PC-3 (cell line): ENCODE measurements at regions not wholly inside any gene's neighbourhood (a gene's known extent, or its start where the extent isn't known, plus 50 kb on each side); places are given as distances from the start of the nearest gene placed in this dataset.
"Not testable (repeated sequence)": the region's sequence is repeated elsewhere in the genome, so short reads cannot be mapped to it uniquely, and the experiment has no call there.

ENCODE experiments used
- EZH2 ChIP-seq: fragments of 300-600 bp; sonication (generic); IDR thresholded peaks from one replicate; pipeline ENCODE4 v1.6.1; 2017; ENCODE audit warnings: antibody characterized with exemption, mild to moderate bottlenecking, low read length; ENCODE audit not compliant: unreplicated experiment
- TF ChIP-seq, protein P1 (sequence below): fragments of 300-600 bp; sonication (generic); conservative IDR thresholded peaks from 2 replicates; pipeline ENCODE4 v1.5.1; 2017; ENCODE audit warnings: antibody characterized with exemption, low read depth, mild to moderate bottlenecking, low read length

DNA sequence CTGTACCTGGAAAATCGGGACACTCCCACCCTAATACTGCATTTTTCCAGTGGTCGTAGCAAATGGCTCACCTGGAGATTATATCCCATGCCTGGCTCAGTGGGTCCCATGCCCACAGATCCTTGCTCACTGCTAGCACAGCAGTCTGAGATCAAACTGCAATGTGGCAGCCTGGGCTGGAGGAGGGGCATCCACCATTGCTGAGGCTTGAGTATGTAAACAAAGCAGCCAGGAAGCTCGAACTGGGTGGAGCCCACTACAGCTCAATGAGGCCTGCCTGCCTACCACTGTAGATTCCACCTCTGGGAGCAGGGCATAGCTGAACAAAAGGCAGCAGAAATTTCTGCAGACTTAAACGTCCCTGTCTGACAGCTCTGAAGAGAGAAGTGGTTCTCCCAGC lies 213.6 kb upstream of the COX10 start:
- TF ChIP-seq, protein P1, sequence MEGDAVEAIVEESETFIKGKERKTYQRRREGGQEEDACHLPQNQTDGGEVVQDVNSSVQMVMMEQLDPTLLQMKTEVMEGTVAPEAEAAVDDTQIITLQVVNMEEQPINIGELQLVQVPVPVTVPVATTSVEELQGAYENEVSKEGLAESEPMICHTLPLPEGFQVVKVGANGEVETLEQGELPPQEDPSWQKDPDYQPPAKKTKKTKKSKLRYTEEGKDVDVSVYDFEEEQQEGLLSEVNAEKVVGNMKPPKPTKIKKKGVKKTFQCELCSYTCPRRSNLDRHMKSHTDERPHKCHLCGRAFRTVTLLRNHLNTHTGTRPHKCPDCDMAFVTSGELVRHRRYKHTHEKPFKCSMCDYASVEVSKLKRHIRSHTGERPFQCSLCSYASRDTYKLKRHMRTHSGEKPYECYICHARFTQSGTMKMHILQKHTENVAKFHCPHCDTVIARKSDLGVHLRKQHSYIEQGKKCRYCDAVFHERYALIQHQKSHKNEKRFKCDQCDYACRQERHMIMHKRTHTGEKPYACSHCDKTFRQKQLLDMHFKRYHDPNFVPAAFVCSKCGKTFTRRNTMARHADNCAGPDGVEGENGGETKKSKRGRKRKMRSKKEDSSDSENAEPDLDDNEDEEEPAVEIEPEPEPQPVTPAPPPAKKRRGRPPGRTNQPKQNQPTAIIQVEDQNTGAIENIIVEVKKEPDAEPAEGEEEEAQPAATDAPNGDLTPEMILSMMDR: not testable (repeated sequence)
- TF ChIP-seq EZH2: not testable (repeated sequence)
